Body of pancreas (tissue), 4 donors: ENCODE measurements at regions not wholly inside any gene's neighbourhood (a gene's known extent, or its start where the extent isn't known, plus 50 kb on each side); places are given as distances from the start of the nearest gene placed in this dataset.

Source experiments
- ATAC-seq: fragments of 150-250 bp; one replicate; pipeline ENCODE4 v1.9.1; 2016
- DNase-seq, 4 donors: peaks; one replicate each; pipeline ENCODE4 v3.0.0-alpha.2; 2019
- H3K27ac ChIP-seq, 4 donors: fragments of 200-600 bp; sonication (generic); 1 replicate in 3 of 4; 2 replicates in 1 of 4; pipeline versions ENCODE4 v1.5.1 to v1.6.1; 2016 to 2019; ENCODE audit warnings: mild to moderate bottlenecking in 1 of 4, mixed read lengths in 1 of 4, moderate library complexity in 1 of 4
- H3K27me3 ChIP-seq, 2 donors: fragments of 200-600 bp; sonication (generic); one replicate each; pipeline ENCODE4 v1.6.0; 2016; ENCODE audit warnings: mild to moderate bottlenecking in 1 of 2
- H3K36me3 ChIP-seq, 2 donors: fragments of 200-600 bp; sonication (generic); replicated peaks in 1 of 2; 2 replicates each; pipeline ENCODE4 v1.5.1; 2016; ENCODE audit warnings: low read depth in 2 of 2; ENCODE audit not compliant: insufficient read depth in 1 of 2
- H3K4me1 ChIP-seq: fragments of 200-600 bp; sonication (generic); one replicate; pipeline ENCODE4 v1.6.0; 2016
- H3K4me3 ChIP-seq, 2 donors: fragments of 200-600 bp; sonication (generic); 1 replicate in 1 of 2; 2 replicates in 1 of 2; pipeline ENCODE4 v1.5.1; 2016 to 2019
- H3K9me3 ChIP-seq, 3 donors: fragments of 200-600 bp; sonication (generic); 1 replicate in 2 of 3; 2 replicates in 1 of 3; pipeline ENCODE4 v1.5.1; 2016
- CTCF ChIP-seq, 7 experiments: fragments of 450-650 bp in 4 of 7; fragments of 200-600 bp in 3 of 7; sonication (generic) in 3 of 7; IDR thresholded peaks; one replicate each; pipeline ENCODE4 v1.5.1; 2016 to 2019; ENCODE audit warnings: antibody characterized with exemption in 7 of 7
- POLR2A ChIP-seq, 3 donors: fragments of 450-650 bp; IDR thresholded peaks; one replicate each; pipeline ENCODE4 v1.6.1; 2016; ENCODE audit warnings: antibody characterized with exemption in 3 of 3, mild to moderate bottlenecking in 2 of 3
- WGBS, 2 donors: methylation state at CpG; one replicate each; pipeline ENCODE4 v1.1.5; 2017; 5-methylcytosine and 5-hydroxymethylcytosine counted together
- intact Hi-C: fragments of 100-400 bp; cut with DNase I; formaldehyde crosslinking; loops from one replicate; pipeline ENCODE4 v1.15.1; 2023

- Histone ChIP-seq H3K36me3 (no peaks in the 10 kb centered on the region), H3K27me3 (no peaks in the 10 kb centered on the region), H3K27ac (no peak overlapping the region), H3K4me3 (no peak overlapping the region), H3K4me1 (no peaks in the 10 kb centered on the region), H3K9me3 (no peaks in the 10 kb centered on the region)
- intact Hi-C loops, result no loop called here
- TF ChIP-seq CTCF (IDR thresholded peaks at IDR 0.05), result no peak
- no peak for TF ChIP-seq POLR2A (IDR thresholded peaks at IDR 0.05)
- DNase-seq, result no peak
- no peak for ATAC-seq
- 73 to 75% methylated on average over 5 of the region's 5 CpGs for WGBS, 2 donors
Observed at GRCh38 chr10:61319386-61320256, 133.6 kb downstream of the TMEM26 start.

- intact Hi-C loops, result no loop called here
- TF ChIP-seq POLR2A (IDR thresholded peaks at IDR 0.05) (no peak), CTCF (IDR thresholded peaks at IDR 0.05) (no peak)
- H3K27ac ChIP-seq, result no peak overlapping the region
- H3K4me1 ChIP-seq, result no peaks in the 10 kb centered on the region
- H3K4me3 ChIP-seq, result no peak overlapping the region
- no peak for DNase-seq
- peaks cover 0 to 3% (median 0%) of the 10 kb centered on the region in 3 donors for H3K9me3 ChIP-seq
- H3K27me3 ChIP-seq, result no peaks in the 10 kb centered on the region
- H3K36me3 ChIP-seq, result no peaks in the 10 kb centered on the region
- no peak for ATAC-seq
Observed at GRCh38 chr10:61318429-61318828, 134.8 kb downstream of the TMEM26 start.

- H3K4me1 ChIP-seq, result no peaks in the 10 kb centered on the region
- DNase-seq, result no peak
- H3K9me3 ChIP-seq, result peaks cover 0 to 3% (median 0%) of the 10 kb centered on the region in 3 donors
- TF ChIP-seq POLR2A (IDR thresholded peaks at IDR 0.05), result no peak
- no peak for TF ChIP-seq CTCF (IDR thresholded peaks at IDR 0.05)
- intact Hi-C loops, result no loop called here
- ATAC-seq, result no peak
- H3K4me3 ChIP-seq, result no peak overlapping the region
- no peaks in the 10 kb centered on the region for H3K36me3 ChIP-seq
- no peak overlapping the region for H3K27ac ChIP-seq
- no peaks in the 10 kb centered on the region for H3K27me3 ChIP-seq
Observed at GRCh38 chr10:61317706-61318105, 135.5 kb downstream of the TMEM26 start.

- no peaks in the 10 kb centered on the region for H3K27me3 ChIP-seq
- H3K36me3 ChIP-seq, result no peaks in the 10 kb centered on the region
- no peak overlapping the region for H3K4me3 ChIP-seq
- H3K27ac ChIP-seq, result no peak overlapping the region
- WGBS, 2 donors, result 90 to 92% methylated on average over 1 of the region's 1 CpG
- intact Hi-C loops, result no loop called here
- no peak for TF ChIP-seq CTCF (IDR thresholded peaks at IDR 0.05)
- no peak for TF ChIP-seq POLR2A (IDR thresholded peaks at IDR 0.05)
- H3K9me3 ChIP-seq, result peaks cover 0 to 3% (median 0%) of the 10 kb centered on the region in 3 donors
- no peak for DNase-seq
- ATAC-seq, result no peak
- no peaks in the 10 kb centered on the region for H3K4me1 ChIP-seq
Observed at GRCh38 chr10:61316676-61317265, 136.4 kb downstream of the TMEM26 start.
